Progenitor cell of endocrine pancreas (in vitro differentiated cells): ENCODE measurements at regions not wholly inside any gene's neighbourhood (a gene's known extent, or its start where the extent isn't known, plus 50 kb on each side); places are given as distances from the start of the nearest gene placed in this dataset.

Experiments used
- DNase-seq: peaks from one replicate; pipeline ENCODE4 v3.0.0; 2021; ENCODE audit warnings: low spot score; ENCODE audit not compliant: unreplicated experiment
- H3K27ac Mint-ChIP-seq: 2 replicates; pipeline ENCODE4 v1.8.0; 2021; ENCODE audit warnings: mild to moderate bottlenecking, moderate library complexity, mixed read lengths
- H3K27me3 Mint-ChIP-seq: 2 replicates; pipeline ENCODE4 v1.8.0; 2021; ENCODE audit warnings: mixed read lengths
- H3K36me3 Mint-ChIP-seq: 2 replicates; pipeline ENCODE4 v1.8.0; 2022; ENCODE audit warnings: mixed read lengths; ENCODE audit not compliant: insufficient read depth
- H3K4me1 Mint-ChIP-seq: 2 replicates; pipeline ENCODE4 v1.8.0; 2021; ENCODE audit warnings: low read depth, mixed read lengths
- H3K4me3 Mint-ChIP-seq: 2 replicates; pipeline ENCODE4 v1.8.0; 2021; ENCODE audit warnings: low read depth, mild to moderate bottlenecking, moderate library complexity, mixed read lengths
- H3K9me3 Mint-ChIP-seq: 2 replicates; pipeline ENCODE4 v1.8.0; 2021; ENCODE audit warnings: low read depth, mixed read lengths
- CTCF ChIP-seq: fragments of 200-600 bp; sonication (generic); IDR thresholded peaks from one replicate; pipeline ENCODE4 v1.5.0; 2021; ENCODE audit warnings: antibody characterized with exemption, mild to moderate bottlenecking; ENCODE audit not compliant: unreplicated experiment

GRCh38 chrX:8084006-8084405 is 87.1 kb downstream of the VCX2 start:
- DNase-seq = no peak
- Mint-ChIP-seq H3K27me3 (no peaks in the 10 kb centered on the region), H3K27ac (no peak overlapping the region), H3K36me3 (no peaks in the 10 kb centered on the region), H3K9me3 (no peaks in the 10 kb centered on the region), H3K4me3 (no peak overlapping the region), H3K4me1 (no peaks in the 10 kb centered on the region)
- TF ChIP-seq CTCF = no peak

- TF ChIP-seq CTCF = no peak
- DNase-seq = no peak
- no peaks in the 10 kb centered on the region for H3K36me3 Mint-ChIP-seq
- no peaks in the 10 kb centered on the region for H3K27me3 Mint-ChIP-seq
- H3K9me3 Mint-ChIP-seq = no peaks in the 10 kb centered on the region
- H3K4me3 Mint-ChIP-seq = no peak overlapping the region
- no peaks in the 10 kb centered on the region for H3K4me1 Mint-ChIP-seq
- H3K27ac Mint-ChIP-seq = no peak overlapping the region
Measured at GRCh38 chrX:8083286-8083685, 87.8 kb downstream of the VCX2 start.

- H3K27me3 Mint-ChIP-seq = no peaks in the 10 kb centered on the region
- H3K9me3 Mint-ChIP-seq = no peaks in the 10 kb centered on the region
- H3K4me3 Mint-ChIP-seq = no peak overlapping the region
- no peak for DNase-seq
- H3K4me1 Mint-ChIP-seq = no peaks in the 10 kb centered on the region
- H3K27ac Mint-ChIP-seq = no peak overlapping the region
- H3K36me3 Mint-ChIP-seq = no peaks in the 10 kb centered on the region
- TF ChIP-seq CTCF = no peak
Measured at GRCh38 chrX:8075636-8076035, 95.4 kb downstream of the VCX2 start.

- TF ChIP-seq CTCF = no peak
- Mint-ChIP-seq H3K27me3 (no peaks in the 10 kb centered on the region), H3K27ac (no peak overlapping the region), H3K36me3 (no peaks in the 10 kb centered on the region), H3K4me3 (no peak overlapping the region), H3K4me1 (no peaks in the 10 kb centered on the region), H3K9me3 (no peaks in the 10 kb centered on the region)
- DNase-seq = no peak
Measured at GRCh38 chrX:8067754-8068462, 103.2 kb downstream of the VCX2 start.

- no peak for DNase-seq
- Mint-ChIP-seq H3K9me3 (no peaks in the 10 kb centered on the region), H3K4me3 (no peak overlapping the region), H3K27me3 (no peaks in the 10 kb centered on the region), H3K27ac (no peak overlapping the region), H3K36me3 (no peaks in the 10 kb centered on the region), H3K4me1 (peaks cover 4% of the 10 kb centered on the region)
- no peak for TF ChIP-seq CTCF
Measured at GRCh38 chrX:8052909-8053308, 118.2 kb downstream of the VCX2 start.
